PC-3 (cell line): ENCODE measurements at regions not wholly inside any gene's neighbourhood (a gene's known extent, or its start where the extent isn't known, plus 50 kb on each side); places are given as distances from the start of the nearest gene placed in this dataset.

Experiments used
- CTCF ChIP-seq: fragments of 300-600 bp; sonication (generic); conservative IDR thresholded peaks from 2 replicates; pipeline ENCODE4 v1.5.1; 2017; ENCODE audit warnings: antibody characterized with exemption, low read depth, mild to moderate bottlenecking, low read length
- EZH2 ChIP-seq: fragments of 300-600 bp; sonication (generic); IDR thresholded peaks from one replicate; pipeline ENCODE4 v1.6.1; 2017; ENCODE audit warnings: antibody characterized with exemption, mild to moderate bottlenecking, low read length; ENCODE audit not compliant: unreplicated experiment
- EZH2phosphoT487 ChIP-seq: fragments of 300-600 bp; sonication (generic); IDR thresholded peaks from 2 replicates; pipeline ENCODE4 v1.6.1; 2018; ENCODE audit warnings: mild to moderate bottlenecking, antibody characterized with exemption, low read length, borderline replicate concordance

- TF ChIP-seq EZH2phosphoT487 (no peak), CTCF (no peak), EZH2 (no peak)
Measured at GRCh38 chr4:15303052-15303641, 124.7 kb upstream of the C1QTNF7 start.
